ENCODE measurements at regions not wholly inside any gene's neighbourhood (a gene's known extent, or its start where the extent isn't known, plus 50 kb on each side); places are given as distances from the start of the nearest gene placed in this dataset.

GRCh38 chr15:45892182-45892581 is 257.4 kb downstream of the SQOR start:
- Histone ChIP-seq H3K4me3 (ENCODE audit: low read depth in 1 of 2, low read length in 1 of 2) (no peak overlapping the region), H3K36me3 (no peaks in the 10 kb centered on the region), H3K9me3 (no peaks in the 10 kb centered on the region), H3K4me1 (ENCODE audit: control insufficient read depth in 1 of 2, insufficient read depth in 1 of 2, low read depth in 1 of 2, low read length in 1 of 2) (no peaks in the 10 kb centered on the region), H3K27me3 (no peaks in the 10 kb centered on the region), H3K27ac (no peak overlapping the region)
- no peak for TF ChIP-seq CTCF (IDR thresholded peaks at IDR 0.05)

- no peak for TF ChIP-seq CTCF (IDR thresholded peaks at IDR 0.05)
- Histone ChIP-seq H3K4me1 (ENCODE audit: control insufficient read depth in 1 of 2, insufficient read depth in 1 of 2, low read depth in 1 of 2, low read length in 1 of 2) (no peaks in the 10 kb centered on the region), H3K27ac (no peak overlapping the region), H3K27me3 (no peaks in the 10 kb centered on the region), H3K9me3 (no peaks in the 10 kb centered on the region), H3K36me3 (no peaks in the 10 kb centered on the region), H3K4me3 (ENCODE audit: low read depth in 1 of 2, low read length in 1 of 2) (no peak overlapping the region)
Observed at GRCh38 chr15:45903283-45903682, 268.5 kb downstream of the SQOR start.

- TF ChIP-seq CTCF (IDR thresholded peaks at IDR 0.05), result no peak
- Histone ChIP-seq H3K9me3 (no peaks in the 10 kb centered on the region), H3K4me3 (ENCODE audit: low read depth in 1 of 2, low read length in 1 of 2) (no peak overlapping the region), H3K36me3 (no peaks in the 10 kb centered on the region), H3K27ac (no peak overlapping the region), H3K4me1 (ENCODE audit: control insufficient read depth in 1 of 2, insufficient read depth in 1 of 2, low read depth in 1 of 2, low read length in 1 of 2) (no peaks in the 10 kb centered on the region), H3K27me3 (no peaks in the 10 kb centered on the region)
Observed at GRCh38 chr15:45904019-45904418, 269.2 kb downstream of the SQOR start.

- Histone ChIP-seq H3K27me3 (no peaks in the 10 kb centered on the region), H3K4me1 (ENCODE audit: control insufficient read depth in 1 of 2, insufficient read depth in 1 of 2, low read depth in 1 of 2, low read length in 1 of 2) (no peaks in the 10 kb centered on the region), H3K36me3 (no peaks in the 10 kb centered on the region), H3K4me3 (ENCODE audit: low read depth in 1 of 2, low read length in 1 of 2) (no peak overlapping the region), H3K9me3 (peaks cover 3% of the 10 kb centered on the region), H3K27ac (no peak overlapping the region)
- no peak for TF ChIP-seq CTCF (IDR thresholded peaks at IDR 0.05)
Observed at GRCh38 chr15:45906230-45906629, 271.4 kb downstream of the SQOR start.

- Histone ChIP-seq H3K27me3 (no peaks in the 10 kb centered on the region), H3K4me3 (ENCODE audit: low read depth in 1 of 2, low read length in 1 of 2) (no peak overlapping the region), H3K9me3 (peaks cover 3% of the 10 kb centered on the region), H3K36me3 (no peaks in the 10 kb centered on the region), H3K27ac (no peak overlapping the region), H3K4me1 (ENCODE audit: control insufficient read depth in 1 of 2, insufficient read depth in 1 of 2, low read depth in 1 of 2, low read length in 1 of 2) (no peaks in the 10 kb centered on the region)
- TF ChIP-seq CTCF (IDR thresholded peaks at IDR 0.05), result no peak
Observed at GRCh38 chr15:45910671-45911070, 275.8 kb downstream of the SQOR start.

- TF ChIP-seq CTCF (IDR thresholded peaks at IDR 0.05), result no peak
- Histone ChIP-seq H3K36me3 (no peaks in the 10 kb centered on the region), H3K4me3 (ENCODE audit: low read depth in 1 of 2, low read length in 1 of 2) (no peak overlapping the region), H3K9me3 (peaks cover 3% of the 10 kb centered on the region), H3K27ac (no peak overlapping the region), H3K4me1 (ENCODE audit: control insufficient read depth in 1 of 2, insufficient read depth in 1 of 2, low read depth in 1 of 2, low read length in 1 of 2) (no peaks in the 10 kb centered on the region), H3K27me3 (no peaks in the 10 kb centered on the region)
Observed at GRCh38 chr15:45913451-45913850, 278.6 kb downstream of the SQOR start.

Measured in neutrophil (primary cell).